Prostate gland (tissue), 2 donors: ENCODE measurements at regions not wholly inside any gene's neighbourhood (a gene's known extent, or its start where the extent isn't known, plus 50 kb on each side); places are given as distances from the start of the nearest gene placed in this dataset.

Source experiments
- CTCF ChIP-seq, 4 experiments: fragments of 200-600 bp in 2 of 4; fragments of 450-650 bp in 2 of 4; sonication (generic) in 2 of 4; IDR thresholded peaks; 1 replicate in 3 of 4; 2 replicates in 1 of 4; pipeline ENCODE4 v1.5.1; 2016 to 2019; ENCODE audit warnings: antibody characterized with exemption in 4 of 4, mild to moderate bottlenecking in 2 of 4, moderate library complexity in 2 of 4
- POLR2A ChIP-seq: fragments of 450-650 bp; IDR thresholded peaks from one replicate; pipeline ENCODE4 v1.6.1; 2016; ENCODE audit warnings: antibody characterized with exemption, mild to moderate bottlenecking
- POLR2AphosphoS5 ChIP-seq: sonication (generic); formaldehyde crosslinking; IDR thresholded peaks from one replicate; pipeline ENCODE4 v1.6.1; 2017; ENCODE audit warnings: antibody characterized with exemption

GRCh38 chr1:224489534-224490365, 55.2 kb upstream of the WDR26 start:
- no peak for TF ChIP-seq CTCF (IDR thresholded peaks at IDR 0.05)
- no peak for TF ChIP-seq POLR2A
- TF ChIP-seq POLR2AphosphoS5: no peak
